ENCODE measurements at regions not wholly inside any gene's neighbourhood (a gene's known extent, or its start where the extent isn't known, plus 50 kb on each side); places are given as distances from the start of the nearest gene placed in this dataset.

DNA sequence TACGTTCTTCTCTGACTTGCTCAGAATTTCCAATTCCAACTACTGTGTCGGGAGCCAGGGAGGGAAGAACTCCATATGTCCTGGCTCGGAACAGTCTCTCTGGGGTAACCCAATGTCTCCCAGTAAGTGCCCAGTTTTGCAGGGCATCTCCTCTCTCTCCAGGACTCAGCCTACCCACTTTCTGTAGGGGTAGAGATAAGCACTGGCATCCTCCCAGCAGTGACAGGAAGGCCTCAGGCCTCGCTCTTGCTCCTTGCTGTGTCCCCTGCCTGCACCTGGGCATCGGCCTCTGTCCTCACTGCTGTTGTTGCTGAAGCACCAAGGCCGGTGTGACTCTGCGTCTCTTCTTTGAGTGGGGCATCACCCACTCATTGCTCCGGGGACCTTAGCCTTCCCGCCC lies 388.9 kb upstream of the JARID2 start:
- CTCF ChIA-PET = no interaction called here
- H3K27me3 Mint-ChIP-seq = no peaks in the 10 kb centered on the region
- no peaks in the 10 kb centered on the region for H3K9me3 Mint-ChIP-seq
- H3K4me3 Mint-ChIP-seq = peak overlapping the region; percentile 46
- no peak overlapping the region for H3K27ac Mint-ChIP-seq
- H3K36me3 Mint-ChIP-seq (ENCODE audit: low read depth) = peaks cover 4% of the 10 kb centered on the region
- DNase-seq = no peak
- POLR2A ChIA-PET = no interaction called here
- H3K4me1 Mint-ChIP-seq = peaks cover 42% of the 10 kb centered on the region

- POLR2A ChIA-PET = no interaction called here
- no peaks in the 10 kb centered on the region for H3K9me3 Mint-ChIP-seq
- DNase-seq = peak; percentile 39
- no peaks in the 10 kb centered on the region for H3K27me3 Mint-ChIP-seq
- peaks cover 42% of the 10 kb centered on the region for H3K4me1 Mint-ChIP-seq
- H3K4me3 Mint-ChIP-seq = peak overlapping the region; percentile 46
- CTCF ChIA-PET = no interaction called here
- H3K36me3 Mint-ChIP-seq (ENCODE audit: low read depth) = peaks cover 4% of the 10 kb centered on the region
- H3K27ac Mint-ChIP-seq = peak overlapping the region; percentile 66
These were observed 388.4 kb upstream of the JARID2 start for GRCh38 chr6:14857501-14857900.

DNA sequence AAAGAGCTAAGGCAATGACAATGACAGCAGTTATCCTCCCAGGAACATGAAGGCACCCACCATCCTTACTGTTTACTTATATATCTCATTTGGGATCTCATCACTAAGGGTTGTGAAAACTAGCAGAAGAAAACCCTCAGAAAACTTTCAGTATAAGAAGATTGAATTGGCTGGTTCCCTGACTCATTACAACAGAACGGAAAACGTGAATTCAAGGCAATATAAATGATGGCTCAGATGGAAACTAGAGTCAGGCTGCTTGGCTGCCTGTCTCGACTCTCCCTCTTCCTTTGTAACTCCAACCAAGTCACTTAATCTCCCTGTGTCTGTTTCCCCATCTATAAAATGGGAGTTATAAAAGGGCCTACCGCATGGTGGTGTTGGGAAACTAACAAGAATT lies 387.1 kb upstream of the JARID2 start:
- no peak overlapping the region for H3K4me3 Mint-ChIP-seq
- no peak overlapping the region for H3K27ac Mint-ChIP-seq
- POLR2A ChIA-PET = interaction anchor here (1.2 kb wide), 1 partner anchor 18 kb away, joined by 6 read pairs; no protein-coding TSS in a partner anchor
- CTCF ChIA-PET = no interaction called here
- peaks cover 42% of the 10 kb centered on the region for H3K4me1 Mint-ChIP-seq
- no peaks in the 10 kb centered on the region for H3K9me3 Mint-ChIP-seq
- DNase-seq = no peak
- H3K27me3 Mint-ChIP-seq = no peaks in the 10 kb centered on the region
- H3K36me3 Mint-ChIP-seq (ENCODE audit: low read depth) = peaks cover 4% of the 10 kb centered on the region

DNA sequence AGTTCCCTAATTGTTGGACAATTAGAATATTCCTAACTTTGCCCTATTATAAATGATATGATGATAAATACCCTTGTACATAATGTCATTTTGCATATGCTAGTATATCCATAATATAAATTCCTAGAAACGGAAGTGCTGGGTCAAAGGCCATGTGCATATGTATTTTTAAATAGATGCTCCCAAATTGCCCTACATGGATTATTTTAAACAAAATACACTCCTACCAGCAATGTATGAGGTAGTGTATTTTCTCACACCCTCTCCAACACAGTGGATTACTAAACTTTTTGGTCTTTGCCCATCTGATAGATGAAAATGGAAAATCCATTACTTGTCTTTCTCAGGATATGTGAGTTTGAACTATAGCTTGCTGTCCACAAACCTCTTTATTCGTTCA lies 385.1 kb upstream of the JARID2 start:
- Mint-ChIP-seq H3K4me3 (no peak overlapping the region), H3K27me3 (no peaks in the 10 kb centered on the region), H3K9me3 (no peaks in the 10 kb centered on the region), H3K36me3 (ENCODE audit: low read depth) (peaks cover 4% of the 10 kb centered on the region), H3K4me1 (peaks cover 52% of the 10 kb centered on the region), H3K27ac (no peak overlapping the region)
- ChIA-PET POLR2A (no interaction called here), CTCF (no interaction called here)
- no peak for DNase-seq

- H3K4me1 Mint-ChIP-seq = peaks cover 53% of the 10 kb centered on the region
- peaks cover 4% of the 10 kb centered on the region for H3K36me3 Mint-ChIP-seq (ENCODE audit: low read depth)
- H3K27ac Mint-ChIP-seq = no peak overlapping the region
- H3K4me3 Mint-ChIP-seq = no peak overlapping the region
- POLR2A ChIA-PET = no interaction called here
- CTCF ChIA-PET = no interaction called here
- DNase-seq = peak; percentile 29
- no peaks in the 10 kb centered on the region for H3K27me3 Mint-ChIP-seq
- H3K9me3 Mint-ChIP-seq = no peaks in the 10 kb centered on the region
These were observed 384.4 kb upstream of the JARID2 start for GRCh38 chr6:14861491-14861943.

DNA sequence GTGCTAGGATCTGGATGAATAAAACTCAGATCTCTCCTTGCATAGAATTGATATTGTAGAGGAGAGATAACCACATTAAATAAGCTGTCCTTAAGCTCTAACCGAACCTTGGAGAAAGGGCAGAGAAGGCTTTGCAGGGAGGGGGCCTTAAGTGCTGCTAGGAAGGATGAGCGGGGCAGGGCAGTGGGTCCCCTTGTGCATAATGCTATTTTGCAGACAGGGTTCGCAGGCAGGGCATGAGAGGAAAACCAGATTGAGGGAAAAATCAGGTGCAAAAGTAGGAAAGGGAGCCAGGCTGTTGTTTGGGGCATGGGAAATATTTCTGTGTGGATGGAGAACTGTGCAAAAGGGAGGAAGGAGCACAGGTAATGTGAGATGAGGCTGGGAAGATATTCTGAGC lies 383.0 kb upstream of the JARID2 start:
- Mint-ChIP-seq H3K4me1 (peaks cover 42% of the 10 kb centered on the region), H3K9me3 (no peaks in the 10 kb centered on the region), H3K27ac (no peak overlapping the region), H3K4me3 (no peak overlapping the region), H3K27me3 (no peaks in the 10 kb centered on the region), H3K36me3 (ENCODE audit: low read depth) (no peaks in the 10 kb centered on the region)
- DNase-seq = no peak
- ChIA-PET CTCF (interaction anchor here (0.7 kb wide), 1 partner anchor 683 kb away, joined by 3 read pairs; no protein-coding TSS in a partner anchor), POLR2A (no interaction called here)

- Mint-ChIP-seq H3K4me3 (no peak overlapping the region), H3K27ac (no peak overlapping the region), H3K4me1 (peaks cover 32% of the 10 kb centered on the region), H3K9me3 (no peaks in the 10 kb centered on the region), H3K36me3 (ENCODE audit: low read depth) (peaks cover 3% of the 10 kb centered on the region), H3K27me3 (no peaks in the 10 kb centered on the region)
- no peak for DNase-seq
- ChIA-PET CTCF (no interaction called here), POLR2A (no interaction called here)
These were observed 381.7 kb upstream of the JARID2 start for GRCh38 chr6:14863902-14864850.

- Mint-ChIP-seq H3K36me3 (ENCODE audit: low read depth) (peaks cover 4% of the 10 kb centered on the region), H3K4me3 (no peak overlapping the region), H3K4me1 (peaks cover 22% of the 10 kb centered on the region), H3K27me3 (no peaks in the 10 kb centered on the region), H3K9me3 (no peaks in the 10 kb centered on the region), H3K27ac (no peak overlapping the region)
- CTCF ChIA-PET = no interaction called here
- no peak for DNase-seq
- POLR2A ChIA-PET = no interaction called here
These were observed 380.3 kb upstream of the JARID2 start for GRCh38 chr6:14865531-14866100.

DNA sequence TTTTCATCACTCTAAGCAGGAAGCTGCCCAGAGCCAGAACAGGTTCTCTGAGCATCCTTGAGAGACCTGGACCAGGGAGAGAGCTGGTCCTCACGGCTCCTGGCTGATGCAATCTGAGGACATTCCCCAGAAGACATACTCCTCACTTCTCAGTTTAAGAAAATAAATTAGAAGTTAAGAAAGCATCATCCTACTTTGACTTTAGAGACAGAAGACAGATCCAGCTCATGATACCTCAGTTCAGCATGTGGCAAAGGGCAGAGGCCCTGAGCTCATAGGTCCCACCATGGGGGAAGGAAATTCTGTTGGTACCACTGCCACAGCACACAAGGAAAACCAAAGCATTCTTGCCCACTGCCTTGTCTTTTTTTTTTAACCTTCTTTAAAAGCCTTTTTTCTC lies 378.1 kb upstream of the JARID2 start:
- CTCF ChIA-PET = interaction anchor here (0.6 kb wide), 1 partner anchor 681 kb away, joined by 3 read pairs; no protein-coding TSS in a partner anchor
- Mint-ChIP-seq H3K4me3 (no peak overlapping the region), H3K36me3 (ENCODE audit: low read depth) (peaks cover 4% of the 10 kb centered on the region), H3K9me3 (no peaks in the 10 kb centered on the region), H3K27me3 (no peaks in the 10 kb centered on the region), H3K27ac (no peak overlapping the region), H3K4me1 (peaks cover 14% of the 10 kb centered on the region)
- DNase-seq = no peak
- POLR2A ChIA-PET = no interaction called here

DNA sequence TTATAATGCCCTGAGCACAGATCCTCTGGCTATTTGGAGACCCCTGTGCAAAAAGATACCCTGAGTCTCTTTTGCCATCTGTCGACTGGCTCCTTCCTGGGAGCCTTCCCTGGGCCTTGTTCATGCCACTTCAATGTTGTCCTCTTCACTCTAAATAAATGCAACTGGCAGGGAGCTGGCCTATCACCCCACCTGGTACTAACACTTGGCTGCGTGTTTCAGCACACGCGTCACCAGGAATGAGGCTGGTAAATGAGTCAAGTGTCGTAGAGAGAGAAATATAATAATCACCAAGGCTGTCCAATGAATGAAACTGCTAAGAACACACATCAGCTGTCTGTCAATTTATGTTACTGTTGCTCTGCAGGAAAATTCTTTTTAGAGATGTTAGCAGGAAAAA lies 374.6 kb upstream of the JARID2 start:
- no peak overlapping the region for H3K4me3 Mint-ChIP-seq
- ChIA-PET CTCF (no interaction called here), POLR2A (no interaction called here)
- H3K36me3 Mint-ChIP-seq (ENCODE audit: low read depth) = peaks cover 4% of the 10 kb centered on the region
- DNase-seq = no peak
- peaks cover 33% of the 10 kb centered on the region for H3K4me1 Mint-ChIP-seq
- H3K9me3 Mint-ChIP-seq = no peaks in the 10 kb centered on the region
- H3K27me3 Mint-ChIP-seq = no peaks in the 10 kb centered on the region
- H3K27ac Mint-ChIP-seq = no peak overlapping the region

- DNase-seq = no peak
- Mint-ChIP-seq H3K4me1 (peaks cover 52% of the 10 kb centered on the region), H3K36me3 (ENCODE audit: low read depth) (peaks cover 7% of the 10 kb centered on the region), H3K4me3 (no peak overlapping the region), H3K9me3 (no peaks in the 10 kb centered on the region), H3K27me3 (no peaks in the 10 kb centered on the region), H3K27ac (no peak overlapping the region)
- ChIA-PET POLR2A (no interaction called here), CTCF (no interaction called here)
These were observed 372.8 kb upstream of the JARID2 start for GRCh38 chr6:14873101-14873500.

- Mint-ChIP-seq H3K9me3 (no peaks in the 10 kb centered on the region), H3K36me3 (ENCODE audit: low read depth) (peaks cover 9% of the 10 kb centered on the region)
These were observed 372.0 kb upstream of the JARID2 start for GRCh38 chr6:14873781-14874441.

GRCh38 chr6:14874975-14875480 lies 370.8 kb upstream of the JARID2 start:
- no peaks in the 10 kb centered on the region for H3K9me3 Mint-ChIP-seq

More at GRCh38 chr6:14873781-14874441, 372.0 kb upstream of the JARID2 start:
- H3K27me3 Mint-ChIP-seq = no peaks in the 10 kb centered on the region
- ChIA-PET POLR2A (no interaction called here), CTCF (no interaction called here)
- H3K4me1 Mint-ChIP-seq = peaks cover 59% of the 10 kb centered on the region
- no peak overlapping the region for H3K27ac Mint-ChIP-seq
- no peak overlapping the region for H3K4me3 Mint-ChIP-seq
- no peak for DNase-seq

More at GRCh38 chr6:14874975-14875480, 370.8 kb upstream of the JARID2 start:
- peaks cover 60% of the 10 kb centered on the region for H3K4me1 Mint-ChIP-seq
- ChIA-PET CTCF (no interaction called here), POLR2A (no interaction called here)
- no peak overlapping the region for H3K4me3 Mint-ChIP-seq
- no peaks in the 10 kb centered on the region for H3K27me3 Mint-ChIP-seq
- no peak for DNase-seq
- H3K36me3 Mint-ChIP-seq (ENCODE audit: low read depth) = peaks cover 6% of the 10 kb centered on the region
- peak overlapping the region; percentile 34 for H3K27ac Mint-ChIP-seq

Data from activated CD4-positive, alpha-beta memory T cell treated with anti-CD3 and anti-CD28 coated beads, Interleukin-2, amount 10 ng/mL, durations not matched to agents 7 days and 5 days (primary cell).